K562 (cell line): ENCODE measurements at regions not wholly inside any gene's neighbourhood (a gene's known extent, or its start where the extent isn't known, plus 50 kb on each side); places are given as distances from the start of the nearest gene placed in this dataset.

Experiments
- ATAC-seq: fragments of 200-7000 bp; cut with Tn5 transposase; 3 replicates; pipeline ENCODE4 v1.9.1; 2020; ENCODE audit warnings: moderate library complexity
- BruUV-seq: library from RNA; stranded (reverse); fragments of 400-500 nt; replicated peaks from 2 replicates; lab custom pipeline; 2021; lab: Mats Ljungman, UMichigan
- CTCF ChIA-PET: fragments of 300-600 bp; formaldehyde crosslinking; extraction: SDS; loops from one replicate; lab custom pipeline; 2021; ENCODE audit warnings: low intra/inter-chr PET ratio; lab: Yijun Ruan, JAX
- POLR2A ChIA-PET: fragments of 300-600, 350-650 bp; sonication (Branson Sonifier 250); formaldehyde crosslinking; extraction: SDS; loops from one replicate; lab custom pipeline; 2021; ENCODE audit warnings: antibody characterized with exemption, inconsistent platforms; lab: Yijun Ruan, JAX
- DNase-seq, 4 experiments: peaks; one replicate each; pipeline versions ENCODE4 v3.0.0 to v3.0.0-alpha.2; 2011 to 2018; ENCODE audit warnings: low spot score in 3 of 4, mixed read lengths in 3 of 4; ENCODE audit errors: extremely low read depth in 1 of 4
- FAIRE-seq: peaks from 2 replicates; lab custom pipeline; 2011; peaks lifted over from hg19 to GRCh38; lab: Jason Lieb, UNC
- H2AFZ ChIP-seq: 2 replicates; pipeline ENCODE4 v1.6.0; 2011; ENCODE audit warnings: low read depth, low read length, control low read depth, inconsistent platforms
- H3K27ac ChIP-seq: fragments of 200-600 bp; 3 replicates; pipeline ENCODE4 v1.8.0; 2011; ENCODE audit warnings: low read depth, mild to moderate bottlenecking, control low read depth, inconsistent platforms, low read length, moderate library complexity, mixed read lengths; ENCODE audit errors: extremely low read depth
- H3K27me3 ChIP-seq, 2 experiments: fragments of 300-600 bp in 1 of 2; 2 replicates in 1 of 2; 3 replicates in 1 of 2; pipeline versions ENCODE4 v1.6.0 to v1.8.0; 2011; ENCODE audit warnings: inconsistent platforms in 2 of 2, low read length in 2 of 2, mild to moderate bottlenecking in 1 of 2, mixed read lengths in 1 of 2, moderate library complexity in 1 of 2; ENCODE audit not compliant: control insufficient read depth in 2 of 2, insufficient read depth in 2 of 2
- H3K36me3 ChIP-seq: fragments of 300-600 bp; 3 replicates; pipeline ENCODE4 v1.8.0; 2011; ENCODE audit warnings: mild to moderate bottlenecking, low read length, inconsistent platforms; ENCODE audit not compliant: control insufficient read depth, insufficient read depth
- H3K4me1 ChIP-seq, 2 experiments: fragments of 200-600 bp in 1 of 2; replicated peaks in 1 of 2; 2 replicates in 1 of 2; 3 replicates in 1 of 2; pipeline versions ENCODE4 v1.5.1 to v1.8.0; 2011; ENCODE audit warnings: inconsistent platforms in 2 of 2, low read length in 2 of 2, mild to moderate bottlenecking in 1 of 2, mixed read lengths in 1 of 2, moderate library complexity in 1 of 2; ENCODE audit not compliant: control insufficient read depth in 2 of 2, insufficient read depth in 2 of 2
- H3K4me2 ChIP-seq: 2 replicates; pipeline ENCODE4 v1.6.1; 2011; ENCODE audit warnings: low read length, control low read depth, inconsistent platforms, mixed read lengths; ENCODE audit not compliant: insufficient read depth
- H3K4me3 ChIP-seq: fragments of 200-600 bp; sonication (generic), shearing (Covaris generic); 2 replicates; pipeline ENCODE4 v1.5.1; 2016; ENCODE audit warnings: control low read depth, inconsistent platforms
- H3K79me2 ChIP-seq: fragments of 200-600 bp; 3 replicates; pipeline ENCODE4 v1.8.0; 2011; ENCODE audit warnings: low read length, inconsistent platforms; ENCODE audit not compliant: control insufficient read depth, insufficient read depth
- H3K9ac ChIP-seq, 2 experiments: 2 replicates each; pipeline versions ENCODE4 v1.6.0 to v1.6.1; 2011; ENCODE audit warnings: low read depth in 2 of 2, low read length in 2 of 2, control low read depth in 1 of 2, inconsistent platforms in 1 of 2, mild to moderate bottlenecking in 1 of 2, mixed read lengths in 1 of 2; ENCODE audit not compliant: insufficient read depth in 1 of 2
- H3K9me1 ChIP-seq: one replicate; pipeline ENCODE4 v1.6.0; 2011; ENCODE audit warnings: inconsistent platforms, mild to moderate bottlenecking, low read length, moderate library complexity; ENCODE audit not compliant: control insufficient read depth, insufficient read depth
- H3K9me3 ChIP-seq: replicated peaks from 2 replicates; pipeline ENCODE4 v1.5.1; 2011; ENCODE audit warnings: low read depth, low read length, inconsistent platforms; ENCODE audit not compliant: control insufficient read depth, insufficient read depth
- H4K20me1 ChIP-seq: replicated peaks from 2 replicates; pipeline ENCODE4 v1.6.1; 2011; ENCODE audit warnings: low read length, inconsistent platforms, mixed read lengths; ENCODE audit not compliant: control insufficient read depth, insufficient read depth
- CHD4 ChIP-seq: fragments of 200-600 bp; sonication (generic); IDR thresholded peaks from 3 replicates; pipeline ENCODE4 v1.6.1; 2012; ENCODE audit warnings: low read depth, mild to moderate bottlenecking, mixed read lengths, low read length, inconsistent platforms; ENCODE audit not compliant: insufficient read depth, insufficient replicate concordance, poor library complexity, severe bottlenecking
- CUX1 ChIP-seq: fragments of 200-800 bp; sonication (Bioruptor generic); IDR thresholded peaks from 2 replicates; pipeline ENCODE4 v1.6.1; 2016; ENCODE audit warnings: missing genetic modification characterization, missing compliant biosample characterization
- ESRRB ChIP-seq: fragments of 250-450 bp; sonication (Bioruptor Pico); IDR thresholded peaks from 2 replicates; pipeline ENCODE4 v1.5.0; 2020; ENCODE audit warnings: mild to moderate bottlenecking, moderate library complexity, borderline replicate concordance
- HMG20B ChIP-seq: fragments of 250-450 bp; sonication (Bioruptor Pico); IDR thresholded peaks from 2 replicates; pipeline ENCODE4 v1.5.0; 2021; ENCODE audit warnings: mild to moderate bottlenecking
- KLF1 ChIP-seq: fragments of 450-650 bp; IDR thresholded peaks from 2 replicates; pipeline ENCODE4 v1.6.1; 2016; ENCODE audit warnings: missing genetic modification characterization, missing compliant biosample characterization
- MECOM ChIP-seq: fragments of 250-450 bp; sonication (Bioruptor Pico); IDR thresholded peaks from 2 replicates; pipeline ENCODE4 v1.8.0; 2022; ENCODE audit warnings: inconsistent platforms
- NR3C1 ChIP-seq: sonication (generic); formaldehyde crosslinking; IDR thresholded peaks from 2 replicates; pipeline ENCODE4 v1.8.1; 2022; ENCODE audit warnings: missing genetic modification reagents
- RBM17 ChIP-seq: fragments of 200-400 bp; formaldehyde crosslinking; IDR thresholded peaks from 2 replicates; pipeline ENCODE4 v1.6.1; 2017; ENCODE audit warnings: low read depth, mild to moderate bottlenecking, low read length, borderline replicate concordance
- RBM39 ChIP-seq: fragments of 200-400 bp; formaldehyde crosslinking; optimal IDR thresholded peaks from 2 replicates; pipeline ENCODE3; 2018; ENCODE audit warnings: low read depth, low read length
- SAP30 ChIP-seq: fragments of 200-600 bp; sonication (generic); IDR thresholded peaks from 2 replicates; pipeline ENCODE4 v1.6.1; 2012; ENCODE audit warnings: borderline replicate concordance, low read depth, mild to moderate bottlenecking, moderate library complexity, low read length, control low read depth, inconsistent platforms; ENCODE audit not compliant: insufficient read depth, poor library complexity, severe bottlenecking
- SIN3B ChIP-seq: fragments of 450-650 bp; IDR thresholded peaks from 2 replicates; pipeline ENCODE4 v1.6.1; 2017; ENCODE audit warnings: low read depth, mild to moderate bottlenecking, moderate library complexity
- SMARCA5 ChIP-seq: fragments of 450-650 bp; IDR thresholded peaks from 2 replicates; pipeline ENCODE4 v1.6.1; 2016
- ZNF146 ChIP-seq: IDR thresholded peaks from one replicate; pipeline ENCODE4 v1.6.1; 2018; ENCODE audit warnings: missing compliant biosample characterization; ENCODE audit not compliant: unreplicated experiment
- ZNF174 ChIP-seq: fragments of 250-450 bp; sonication (Bioruptor Pico); IDR thresholded peaks from 2 replicates; pipeline ENCODE4 v1.4.0; 2020; ENCODE audit warnings: mild to moderate bottlenecking
- WGBS: fragments of 100-300 bp; shearing (Covaris generic); methylation state at CpG from one replicate; pipeline ENCODE4 v1.1.6; 2016; ENCODE audit warnings: low coverage, mixed read lengths; ENCODE audit not compliant: insufficient coverage; ENCODE audit errors: missing lambda C conversion rate; 5-methylcytosine and 5-hydroxymethylcytosine counted together
- in situ Hi-C: fragments of 300-500 bp; cut with MboI; formaldehyde crosslinking; loops from 4 replicates; pipeline ENCODE4 v1.15.0; 2018; ENCODE audit warnings: inconsistent platforms, mixed read lengths
- intact Hi-C: fragments of 100-400 bp; cut with micrococcal nuclease; formaldehyde crosslinking; loops from 2 replicates; pipeline ENCODE4 v1.14.2; 2022
- TF ChIP-seq, protein P1 (sequence below): conservative IDR thresholded peaks from 2 replicates; pipeline ENCODE4 v1.6.1; 2011; ENCODE audit warnings: low read depth, mild to moderate bottlenecking, low read length; ENCODE audit not compliant: control insufficient read depth

DNA sequence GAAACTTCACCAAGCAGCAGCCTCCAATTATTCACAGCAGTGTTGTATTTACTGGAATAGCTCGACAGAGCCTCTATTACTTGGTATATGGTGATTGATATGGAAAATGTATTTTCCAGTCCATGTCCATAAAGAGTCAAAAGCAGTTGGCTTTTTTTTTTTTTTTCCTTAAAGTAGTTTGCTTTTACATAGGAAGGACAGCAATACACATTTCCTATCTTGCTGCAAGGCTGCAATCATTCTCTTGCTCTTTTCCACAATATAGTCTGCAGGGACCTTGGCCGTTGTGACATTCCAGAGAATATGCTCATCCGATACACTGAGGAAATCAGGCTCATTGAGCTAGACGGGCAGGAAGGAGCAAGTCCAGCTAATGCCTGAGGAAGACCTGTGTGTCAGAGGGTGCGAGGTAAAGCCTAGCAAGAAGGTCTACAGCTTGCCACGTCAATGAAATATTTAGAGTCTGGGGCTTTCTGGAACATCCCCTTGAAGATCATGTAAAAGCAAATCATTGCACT, 131.1 kb downstream of the ENGASE start:
- Histone ChIP-seq H3K9me1 (no peaks in the 10 kb centered on the region), H3K79me2 (no peaks in the 10 kb centered on the region), H3K36me3 (no peaks in the 10 kb centered on the region), H2AFZ (no peak overlapping the region), H3K4me3 (no peak overlapping the region), H3K27ac (no peak overlapping the region), H4K20me1 (peaks cover 2% of the 10 kb centered on the region; the same call in 1 of the 2 replicates), H3K4me2 (no peak overlapping the region), H3K4me1 (no peaks in the 10 kb centered on the region; a peak in 1 of 5 replicates), H3K9ac (no peak overlapping the region), H3K27me3 (peaks cover 11 to 44% of the 10 kb centered on the region in 2 experiments; a peak in 4 of 5 replicates), H3K9me3 (no peaks in the 10 kb centered on the region)
- in situ Hi-C loops, result no loop called here
- ATAC-seq (no peak), FAIRE-seq (no peak), DNase-seq (no peak)
- 0% methylated on average over 6 of the region's 6 CpGs for WGBS
- POLR2A ChIA-PET, result interaction anchor here (0.7 kb wide), 1 partner anchor 61 kb away, joined by 3 read pairs; no protein-coding TSS in a partner anchor
- TF ChIP-seq KLF1 (tag) (no peak), ESRRB (CRISPR knock-in tag) (no peak), MECOM (CRISPR knock-in tag) (no peak), ZNF146 (CRISPR knock-in tag) (no peak), HMG20B (no peak), NR3C1 (CRISPR knock-in tag) (no peak), SMARCA5 (no peak), RBM17 (no peak), CUX1 (CRISPR knock-in tag) (no peak), SAP30 (no peak), RBM39 (no peak), ZNF174 (CRISPR knock-in tag) (no peak), SIN3B (no peak), CHD4 (no peak)
- TF ChIP-seq, protein P1, sequence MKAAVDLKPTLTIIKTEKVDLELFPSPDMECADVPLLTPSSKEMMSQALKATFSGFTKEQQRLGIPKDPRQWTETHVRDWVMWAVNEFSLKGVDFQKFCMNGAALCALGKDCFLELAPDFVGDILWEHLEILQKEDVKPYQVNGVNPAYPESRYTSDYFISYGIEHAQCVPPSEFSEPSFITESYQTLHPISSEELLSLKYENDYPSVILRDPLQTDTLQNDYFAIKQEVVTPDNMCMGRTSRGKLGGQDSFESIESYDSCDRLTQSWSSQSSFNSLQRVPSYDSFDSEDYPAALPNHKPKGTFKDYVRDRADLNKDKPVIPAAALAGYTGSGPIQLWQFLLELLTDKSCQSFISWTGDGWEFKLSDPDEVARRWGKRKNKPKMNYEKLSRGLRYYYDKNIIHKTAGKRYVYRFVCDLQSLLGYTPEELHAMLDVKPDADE, result no peak
- CTCF ChIA-PET, result no interaction called here
- BruUV-seq, result no TSS peak
- intact Hi-C loops, result no loop called here
